DMS53 (cell line): ENCODE measurements at regions not wholly inside any gene's neighbourhood (a gene's known extent, or its start where the extent isn't known, plus 50 kb on each side); places are given as distances from the start of the nearest gene placed in this dataset.

Source experiments
- DNase-seq: peaks from one replicate; lab custom pipeline; 2025; lab: John Stamatoyannopoulos, UW

GRCh38 chr4:100284129-100284880 lies 94.0 kb upstream of the DDIT4L start:
- DNase-seq, result no peak

- DNase-seq, result no peak
Measured at GRCh38 chr4:100280807-100281206, 90.5 kb upstream of the DDIT4L start.

GRCh38 chr4:100278567-100278966 lies 88.3 kb upstream of the DDIT4L start:
- DNase-seq, result peak; percentile 79

- DNase-seq, result no peak
Measured at GRCh38 chr4:100269446-100269845, 79.2 kb upstream of the DDIT4L start.

GRCh38 chr4:100268789-100269188 lies 78.5 kb upstream of the DDIT4L start:
- DNase-seq, result no peak

- no peak for DNase-seq
Measured at GRCh38 chr4:100261346-100261745, 71.1 kb upstream of the DDIT4L start.

- no peak for DNase-seq
Measured at GRCh38 chr4:100258675-100259074, 68.4 kb upstream of the DDIT4L start.

GRCh38 chr4:100257567-100257966 lies 67.3 kb upstream of the DDIT4L start:
- DNase-seq, result peak; percentile 34

- DNase-seq, result no peak
Measured at GRCh38 chr4:100254237-100254636, 64.0 kb upstream of the DDIT4L start.

GRCh38 chr4:100248476-100248875 lies 58.2 kb upstream of the DDIT4L start:
- no peak for DNase-seq

- no peak for DNase-seq
Measured at GRCh38 chr4:100246697-100247096, 56.4 kb upstream of the DDIT4L start.

GRCh38 chr4:100244347-100244746 lies 54.1 kb upstream of the DDIT4L start:
- DNase-seq, result no peak
